Prostate gland (tissue), 2 donors: ENCODE measurements at regions not wholly inside any gene's neighbourhood (a gene's known extent, or its start where the extent isn't known, plus 50 kb on each side); places are given as distances from the start of the nearest gene placed in this dataset.

ENCODE experiments used
- DNase-seq: peaks from one replicate; pipeline ENCODE4 v3.0.0-alpha.2; 2019; ENCODE audit warnings: low spot score
- H3K27ac ChIP-seq, 2 donors: fragments of 200-600 bp; sonication (generic); 2 replicates each; pipeline ENCODE4 v1.5.1; 2017 to 2019
- H3K27me3 ChIP-seq: fragments of 200-600 bp; sonication (generic); replicated peaks from 2 replicates; pipeline ENCODE4 v1.5.1; 2019; ENCODE audit not compliant: insufficient read depth
- H3K36me3 ChIP-seq, 2 donors: fragments of 200-600 bp; sonication (generic); 1 replicate in 1 of 2; 2 replicates in 1 of 2; pipeline versions ENCODE4 v1.5.1 to v1.8.1; 2017 to 2019
- H3K4me1 ChIP-seq: fragments of 200-600 bp; sonication (generic); replicated peaks from 2 replicates; pipeline ENCODE4 v1.5.1; 2019
- H3K4me3 ChIP-seq, 2 donors: fragments of 200-600 bp; sonication (generic); 2 replicates each; pipeline ENCODE4 v1.5.1; 2017 to 2019
- H3K9me3 ChIP-seq: fragments of 200-600 bp; sonication (generic); 2 replicates; pipeline ENCODE4 v1.5.1; 2017
- CTCF ChIP-seq, 4 experiments: fragments of 200-600 bp in 2 of 4; fragments of 450-650 bp in 2 of 4; sonication (generic) in 2 of 4; IDR thresholded peaks; 1 replicate in 3 of 4; 2 replicates in 1 of 4; pipeline ENCODE4 v1.5.1; 2016 to 2019; ENCODE audit warnings: antibody characterized with exemption in 4 of 4, mild to moderate bottlenecking in 2 of 4, moderate library complexity in 2 of 4
- POLR2A ChIP-seq: fragments of 450-650 bp; IDR thresholded peaks from one replicate; pipeline ENCODE4 v1.6.1; 2016; ENCODE audit warnings: antibody characterized with exemption, mild to moderate bottlenecking
- POLR2AphosphoS5 ChIP-seq: sonication (generic); formaldehyde crosslinking; IDR thresholded peaks from one replicate; pipeline ENCODE4 v1.6.1; 2017; ENCODE audit warnings: antibody characterized with exemption
- WGBS: methylation state at CpG from one replicate; pipeline ENCODE4 v1.1.5; 2018; 5-methylcytosine and 5-hydroxymethylcytosine counted together
- intact Hi-C: fragments of 100-400 bp; cut with DNase I; formaldehyde crosslinking; loops from one replicate; pipeline ENCODE4 v1.14.2; 2022

- DNase-seq: no peak
- Histone ChIP-seq H3K27ac (no peak overlapping the region), H3K4me1 (no peaks in the 10 kb centered on the region), H3K36me3 (no peaks in the 10 kb centered on the region), H3K4me3 (no peak overlapping the region), H3K9me3 (no peaks in the 10 kb centered on the region), H3K27me3 (no peaks in the 10 kb centered on the region)
- TF ChIP-seq POLR2AphosphoS5 (no peak), POLR2A (no peak), CTCF (IDR thresholded peaks at IDR 0.05) (no peak)
- 77% methylated on average over 3 of the region's 3 CpGs for WGBS
- intact Hi-C loops: no loop called here
These were observed 189.5 kb upstream of the FAT4 start for GRCh38 chr4:125125276-125125675.

GRCh38 chr4:125123570-125124109 is 191.1 kb upstream of the FAT4 start:
- no peak overlapping the region for H3K4me3 ChIP-seq
- no peaks in the 10 kb centered on the region for H3K36me3 ChIP-seq
- no peaks in the 10 kb centered on the region for H3K4me1 ChIP-seq
- H3K9me3 ChIP-seq: no peaks in the 10 kb centered on the region
- intact Hi-C loops: no loop called here
- H3K27ac ChIP-seq: no peak overlapping the region
- WGBS: 41% methylated on average over 3 of the region's 3 CpGs
- H3K27me3 ChIP-seq: no peaks in the 10 kb centered on the region
- TF ChIP-seq CTCF (IDR thresholded peaks at IDR 0.05) (no peak), POLR2AphosphoS5 (no peak), POLR2A (no peak)
- DNase-seq: no peak

GRCh38 chr4:125121581-125121980 is 193.2 kb upstream of the FAT4 start:
- intact Hi-C loops: no loop called here
- Histone ChIP-seq H3K27ac (no peak overlapping the region), H3K9me3 (no peaks in the 10 kb centered on the region), H3K4me3 (no peak overlapping the region), H3K4me1 (no peaks in the 10 kb centered on the region), H3K27me3 (no peaks in the 10 kb centered on the region), H3K36me3 (no peaks in the 10 kb centered on the region)
- no peak for TF ChIP-seq POLR2AphosphoS5
- no peak for TF ChIP-seq POLR2A
- TF ChIP-seq CTCF (IDR thresholded peaks at IDR 0.05): no peak
- no peak for DNase-seq

- H3K4me3 ChIP-seq: no peak overlapping the region
- TF ChIP-seq POLR2AphosphoS5: no peak
- no peak for TF ChIP-seq POLR2A
- TF ChIP-seq CTCF (IDR thresholded peaks at IDR 0.05): no peak
- no peak overlapping the region for H3K27ac ChIP-seq
- H3K4me1 ChIP-seq: no peaks in the 10 kb centered on the region
- DNase-seq: no peak
- intact Hi-C loops: no loop called here
- 62% methylated on average over 1 of the region's 1 CpG for WGBS
- H3K27me3 ChIP-seq: no peaks in the 10 kb centered on the region
- H3K9me3 ChIP-seq: no peaks in the 10 kb centered on the region
- H3K36me3 ChIP-seq: no peaks in the 10 kb centered on the region
These were observed 198.3 kb upstream of the FAT4 start for GRCh38 chr4:125116431-125116830.

- intact Hi-C loops: no loop called here
These were observed 198.8 kb upstream of the FAT4 start for GRCh38 chr4:125115941-125116340.

More at GRCh38 chr4:125115941-125116340, 198.8 kb upstream of the FAT4 start:
- H3K27me3 ChIP-seq: no peaks in the 10 kb centered on the region
- H3K4me1 ChIP-seq: no peaks in the 10 kb centered on the region
- H3K36me3 ChIP-seq: no peaks in the 10 kb centered on the region
- H3K9me3 ChIP-seq: no peaks in the 10 kb centered on the region
- DNase-seq: no peak
- no peak overlapping the region for H3K4me3 ChIP-seq
- WGBS: 92% methylated on average over 5 of the region's 5 CpGs
- no peak overlapping the region for H3K27ac ChIP-seq
- TF ChIP-seq POLR2AphosphoS5 (no peak), CTCF (IDR thresholded peaks at IDR 0.05) (no peak), POLR2A (no peak)
